Activated B cell treated with CpG ODN at 0.5 μM for 24 hours (primary cell): ENCODE measurements at regions not wholly inside any gene's neighbourhood (a gene's known extent, or its start where the extent isn't known, plus 50 kb on each side); places are given as distances from the start of the nearest gene placed in this dataset.
"Not testable (repeated sequence)": the region's sequence is repeated elsewhere in the genome, so short reads cannot be mapped to it uniquely, and the experiment has no call there.

ENCODE experiments used
- ATAC-seq: fragments of 200-7000 bp; cut with Tn5 transposase; one replicate; pipeline ENCODE4 v1.10.0; 2021; ENCODE audit warnings: low read depth, mild to moderate bottlenecking, moderate library complexity
- CTCF ChIA-PET: fragments of 350-600 bp; sonication (Branson Sonifier 250); formaldehyde crosslinking; loops from one replicate; lab custom pipeline; 2021; ENCODE audit warnings: antibody characterized with exemption; lab: Charles Lee
- POLR2A ChIA-PET: fragments of 350-600 bp; sonication (Branson Sonifier 250); formaldehyde crosslinking; loops from one replicate; lab custom pipeline; 2021; ENCODE audit warnings: antibody characterized with exemption; lab: Charles Lee
- DNase-seq: peaks from one replicate; pipeline ENCODE4 v3.0.0; 2022
- H3K27ac Mint-ChIP-seq: one replicate; pipeline ENCODE4 v1.8.0; 2020; ENCODE audit warnings: mixed read lengths
- H3K27me3 Mint-ChIP-seq: one replicate; pipeline ENCODE4 v1.8.0; 2021; ENCODE audit warnings: mixed read lengths
- H3K36me3 Mint-ChIP-seq: one replicate; pipeline ENCODE4 v1.8.0; 2021; ENCODE audit warnings: low read depth, mixed read lengths
- H3K4me1 Mint-ChIP-seq: one replicate; pipeline ENCODE4 v1.8.0; 2021; ENCODE audit warnings: mixed read lengths
- H3K4me3 Mint-ChIP-seq: one replicate; pipeline ENCODE4 v1.8.0; 2020; ENCODE audit warnings: mild to moderate bottlenecking, mixed read lengths
- H3K9me3 Mint-ChIP-seq: one replicate; pipeline ENCODE4 v1.8.0; 2020; ENCODE audit warnings: mixed read lengths
- intact Hi-C: fragments of 100-400 bp; cut with micrococcal nuclease; formaldehyde crosslinking; loops from one replicate; pipeline ENCODE4 v1.15.1; 2024
- TF ChIP-seq, protein P1 (sequence below): fragments of 200-600 bp; IDR thresholded peaks from one replicate; pipeline ENCODE4 v1.8.0; 2022; ENCODE audit warnings: antibody characterized with exemption, mild to moderate bottlenecking

DNA sequence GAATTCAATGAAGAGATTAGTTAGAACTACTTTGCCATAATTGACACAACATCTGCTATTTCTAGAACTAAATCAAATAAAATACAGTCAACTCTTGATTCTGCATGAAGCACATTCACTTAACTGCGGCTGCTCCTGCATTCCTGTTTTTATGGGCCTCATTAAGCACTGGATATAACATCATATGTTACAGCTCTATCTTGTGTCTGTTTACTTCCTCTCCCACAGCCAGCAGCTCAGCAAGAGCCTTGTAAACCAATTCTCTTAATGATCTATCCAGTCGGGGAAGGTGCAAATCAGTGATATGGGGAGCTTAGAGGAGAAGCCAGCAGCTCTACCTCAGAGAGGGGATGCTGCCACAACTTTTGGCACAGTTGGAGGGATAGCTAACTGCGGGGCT is 329.2 kb downstream of the ARRDC4 start:
- Mint-ChIP-seq H3K36me3 (no peaks in the 10 kb centered on the region), H3K9me3 (no peaks in the 10 kb centered on the region), H3K4me3 (no peak overlapping the region), H3K4me1 (no peaks in the 10 kb centered on the region), H3K27me3 (peaks cover 25% of the 10 kb centered on the region), H3K27ac (no peak overlapping the region)
- DNase-seq, result no peak
- POLR2A ChIA-PET, result no interaction called here
- CTCF ChIA-PET, result no interaction called here
- intact Hi-C loops, result no loop called here
- ATAC-seq, result no peak
- TF ChIP-seq, protein P1, sequence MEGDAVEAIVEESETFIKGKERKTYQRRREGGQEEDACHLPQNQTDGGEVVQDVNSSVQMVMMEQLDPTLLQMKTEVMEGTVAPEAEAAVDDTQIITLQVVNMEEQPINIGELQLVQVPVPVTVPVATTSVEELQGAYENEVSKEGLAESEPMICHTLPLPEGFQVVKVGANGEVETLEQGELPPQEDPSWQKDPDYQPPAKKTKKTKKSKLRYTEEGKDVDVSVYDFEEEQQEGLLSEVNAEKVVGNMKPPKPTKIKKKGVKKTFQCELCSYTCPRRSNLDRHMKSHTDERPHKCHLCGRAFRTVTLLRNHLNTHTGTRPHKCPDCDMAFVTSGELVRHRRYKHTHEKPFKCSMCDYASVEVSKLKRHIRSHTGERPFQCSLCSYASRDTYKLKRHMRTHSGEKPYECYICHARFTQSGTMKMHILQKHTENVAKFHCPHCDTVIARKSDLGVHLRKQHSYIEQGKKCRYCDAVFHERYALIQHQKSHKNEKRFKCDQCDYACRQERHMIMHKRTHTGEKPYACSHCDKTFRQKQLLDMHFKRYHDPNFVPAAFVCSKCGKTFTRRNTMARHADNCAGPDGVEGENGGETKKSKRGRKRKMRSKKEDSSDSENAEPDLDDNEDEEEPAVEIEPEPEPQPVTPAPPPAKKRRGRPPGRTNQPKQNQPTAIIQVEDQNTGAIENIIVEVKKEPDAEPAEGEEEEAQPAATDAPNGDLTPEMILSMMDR, result no peak

DNA sequence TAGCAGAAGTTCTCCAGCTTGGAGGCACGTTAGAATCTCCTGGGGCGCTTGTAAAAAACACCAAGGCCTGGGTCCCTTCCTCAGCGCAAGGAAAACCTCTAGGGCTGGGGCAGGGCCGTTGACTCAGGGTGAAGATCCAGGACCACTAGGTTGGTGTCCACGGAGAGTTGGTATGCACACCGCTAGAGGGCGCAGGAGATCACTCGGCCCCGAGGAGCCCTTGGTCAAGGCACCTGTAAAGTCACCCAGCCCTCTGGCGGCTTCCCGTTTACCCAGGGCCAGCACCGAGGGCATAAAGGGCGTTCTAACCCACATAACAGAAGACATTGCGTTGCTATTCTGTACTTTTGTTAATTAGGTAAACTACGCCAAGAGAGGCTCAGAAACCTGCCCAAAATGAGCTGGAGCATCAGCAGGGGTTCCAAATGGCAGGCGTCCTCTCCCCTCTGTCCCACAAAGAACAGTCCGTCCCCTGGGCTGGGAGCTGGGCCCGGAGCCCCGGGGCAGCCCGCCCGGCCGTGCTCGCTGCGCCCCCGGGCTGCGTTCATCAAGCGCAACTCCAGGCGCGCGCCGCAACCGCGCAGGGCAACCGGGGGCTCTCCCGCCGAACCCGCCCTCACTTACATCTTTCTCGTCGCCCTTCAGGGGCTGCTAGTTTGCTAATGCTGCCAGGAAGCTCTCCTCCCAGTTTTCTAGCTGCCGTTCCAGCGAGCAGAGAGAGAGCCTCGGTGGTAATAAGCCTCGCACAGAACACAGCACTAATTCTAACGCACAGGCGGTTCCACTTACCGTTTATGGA is 332.1 kb downstream of the ARRDC4 start:
- ChIA-PET POLR2A (no interaction called here), CTCF (no interaction called here)
- ATAC-seq (no peak), DNase-seq (no peak)
- intact Hi-C loops, result no loop called here
- no peaks in the 10 kb centered on the region for H3K36me3 Mint-ChIP-seq
- H3K4me3 Mint-ChIP-seq, result no peak overlapping the region
- TF ChIP-seq, protein P1, result no peak
- no peak overlapping the region for H3K27ac Mint-ChIP-seq
- H3K4me1 Mint-ChIP-seq, result no peaks in the 10 kb centered on the region
- no peaks in the 10 kb centered on the region for H3K9me3 Mint-ChIP-seq
- peaks cover 25% of the 10 kb centered on the region for H3K27me3 Mint-ChIP-seq

DNA sequence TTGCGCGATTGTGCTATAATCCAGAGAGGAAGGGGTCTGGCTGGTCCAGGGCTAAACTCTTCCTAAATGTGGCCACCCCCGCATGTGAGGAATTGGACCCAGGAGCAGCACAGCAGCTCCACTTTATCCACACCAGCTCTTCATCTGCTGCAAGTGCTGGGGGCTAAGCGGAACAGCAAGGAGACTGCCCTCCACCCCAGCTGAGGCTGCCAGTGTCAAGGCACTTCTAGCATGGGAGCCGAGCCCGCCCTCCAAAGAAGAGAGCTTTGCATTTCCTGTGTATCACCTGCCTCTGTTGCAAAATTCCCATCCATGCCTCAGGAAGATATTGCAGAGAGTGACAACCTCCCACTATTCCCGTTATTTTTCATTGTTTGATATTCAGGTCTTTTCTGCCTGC is 333.6 kb downstream of the ARRDC4 start:
- Mint-ChIP-seq H3K4me3 (no peak overlapping the region), H3K27me3 (peaks cover 25% of the 10 kb centered on the region), H3K36me3 (no peaks in the 10 kb centered on the region), H3K4me1 (no peaks in the 10 kb centered on the region), H3K9me3 (no peaks in the 10 kb centered on the region), H3K27ac (no peak overlapping the region)
- CTCF ChIA-PET, result interaction anchor here (0.8 kb wide), 1 partner anchor 28 kb away, joined by 3 read pairs; no protein-coding TSS in a partner anchor
- intact Hi-C loops, result no loop called here
- POLR2A ChIA-PET, result no interaction called here
- DNase-seq (no peak), ATAC-seq (no peak)
- TF ChIP-seq, protein P1, result no peak

DNA sequence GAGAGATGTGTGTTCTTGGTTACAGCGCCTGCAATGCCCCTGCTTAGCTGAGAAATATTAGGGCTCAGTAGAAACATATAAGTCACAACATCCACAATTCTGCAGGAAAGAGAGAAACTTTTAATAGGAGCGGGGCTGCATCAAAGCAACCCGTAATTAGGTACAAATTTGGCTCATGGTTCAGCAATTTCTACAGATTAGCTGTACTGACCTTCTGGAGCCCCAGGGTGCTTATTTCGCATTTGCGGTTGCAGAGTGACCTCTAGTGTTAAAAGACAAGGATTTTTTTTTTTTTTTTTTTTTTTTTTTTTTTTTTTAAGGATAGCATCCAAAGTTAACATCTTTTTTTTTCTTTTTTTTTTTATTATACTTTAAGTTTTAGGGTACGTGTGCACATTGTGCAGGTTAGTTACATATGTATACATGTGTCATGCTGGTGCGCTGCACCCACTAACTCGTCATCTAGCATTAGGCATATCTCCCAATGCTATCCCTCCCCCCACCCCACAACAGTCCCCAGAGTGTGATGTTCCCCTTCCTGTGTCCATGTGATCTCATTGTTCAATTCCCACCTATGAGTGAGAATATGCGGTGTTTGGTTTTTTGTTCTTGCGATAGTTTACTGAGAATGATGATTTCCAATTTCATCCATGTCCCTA is 334.7 kb downstream of the ARRDC4 start:
- H3K4me1 Mint-ChIP-seq, H3K27ac Mint-ChIP-seq, H3K36me3 Mint-ChIP-seq, ATAC-seq, H3K4me3 Mint-ChIP-seq, CTCF ChIA-PET, H3K9me3 Mint-ChIP-seq, DNase-seq, POLR2A ChIA-PET, intact Hi-C loops: not testable (repeated sequence)
- peaks cover 23% of the 10 kb centered on the region for H3K27me3 Mint-ChIP-seq

DNA sequence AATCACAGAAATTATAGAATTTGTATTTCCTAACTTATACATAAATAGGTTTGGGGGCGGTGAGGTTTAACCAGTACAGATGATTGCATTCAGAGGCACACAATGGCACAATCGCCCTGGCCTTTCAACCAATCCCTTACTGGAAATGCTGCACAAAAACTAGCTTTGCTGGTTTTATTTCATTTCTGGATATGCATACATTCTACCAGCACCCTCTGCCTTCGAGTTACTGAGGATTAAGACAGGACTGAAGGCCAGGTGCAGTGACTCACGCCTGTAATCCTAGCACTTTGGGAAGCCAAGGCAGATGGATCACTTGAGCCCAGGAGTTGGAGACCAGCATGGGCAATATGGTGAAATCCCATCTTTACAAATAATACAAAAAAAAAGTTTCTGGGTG is 336.1 kb downstream of the ARRDC4 start:
- ChIA-PET POLR2A (no interaction called here), CTCF (no interaction called here)
- TF ChIP-seq, protein P1, result no peak
- DNase-seq (no peak), ATAC-seq (no peak)
- Mint-ChIP-seq H3K4me3 (no peak overlapping the region), H3K36me3 (no peaks in the 10 kb centered on the region), H3K4me1 (no peaks in the 10 kb centered on the region), H3K9me3 (no peaks in the 10 kb centered on the region), H3K27me3 (peaks cover 18% of the 10 kb centered on the region), H3K27ac (no peak overlapping the region)
- intact Hi-C loops, result no loop called here
